BLaER1 treated with 17β-estradiol and CSF1 and Interleukin-3, amounts not matched to agents 10 nM and 100 nM (cell line): ENCODE measurements at regions not wholly inside any gene's neighbourhood (a gene's known extent, or its start where the extent isn't known, plus 50 kb on each side); places are given as distances from the start of the nearest gene placed in this dataset.

Experiments
- H3K27ac ChIP-seq, 11 experiments: shearing (Covaris generic); formaldehyde crosslinking; 2 replicates each; pipeline ENCODE4 v1.8.1; 2022
- H3K27me3 ChIP-seq, 11 experiments: shearing (Covaris generic); formaldehyde crosslinking; 2 replicates each; pipeline ENCODE4 v1.8.1; 2022
- H3K36me3 ChIP-seq, 11 experiments: shearing (Covaris generic); formaldehyde crosslinking; 2 replicates each; pipeline ENCODE4 v1.8.1; 2022
- H3K4me1 ChIP-seq, 10 experiments: shearing (Covaris generic); formaldehyde crosslinking; 2 replicates each; pipeline ENCODE4 v1.8.1; 2022
- H3K4me2 ChIP-seq, 11 experiments: shearing (Covaris generic); formaldehyde crosslinking; 2 replicates each; pipeline ENCODE4 v1.8.1; 2022
- H3K4me3 ChIP-seq, 10 experiments: shearing (Covaris generic); formaldehyde crosslinking; 2 replicates each; pipeline ENCODE4 v1.8.1; 2022
- H3K9ac ChIP-seq, 11 experiments: shearing (Covaris generic); formaldehyde crosslinking; 2 replicates each; pipeline ENCODE4 v1.8.1; 2022
- H3K9me3 ChIP-seq, 11 experiments: shearing (Covaris generic); formaldehyde crosslinking; replicated peaks in 1 of 11; 2 replicates each; pipeline ENCODE4 v1.8.1; 2022
- H4K20me1 ChIP-seq, 11 experiments: shearing (Covaris generic); formaldehyde crosslinking; 2 replicates each; pipeline ENCODE4 v1.8.1; 2022
- Cebpa-rat ChIP-seq, 11 experiments: shearing (Covaris generic); IDR thresholded peaks; 2 replicates each; pipeline ENCODE4 v1.8.1; 2022

GRCh38 chr9:126750941-126751725, 53.7 kb upstream of the ZBTB43 start:
- Histone ChIP-seq H4K20me1 (no peaks in the 10 kb centered on the region), H3K9me3 (peaks cover 0 to 9% (median 0%) of the 10 kb centered on the region in 11 experiments; a peak in 5 of 22 replicates), H3K4me2 (peak overlapping the region in 8 of 11 experiments; percentile 1 to 56 (median 24); a peak in 10 of 22 replicates), H3K27ac (no peak overlapping the region), H3K9ac (no peak overlapping the region), H3K27me3 (no peaks in the 10 kb centered on the region), H3K36me3 (no peaks in the 10 kb centered on the region), H3K4me3 (no peak overlapping the region), H3K4me1 (peaks cover 19 to 45% (median 37%) of the 10 kb centered on the region in 10 experiments)
- TF ChIP-seq Cebpa-rat (IDR thresholded peaks at IDR 0.05), result no peak

GRCh38 chr9:126752376-126752775, 52.5 kb upstream of the ZBTB43 start:
- Histone ChIP-seq H3K27me3 (no peaks in the 10 kb centered on the region), H3K9ac (no peak overlapping the region), H3K9me3 (peaks cover 0 to 9% (median 0%) of the 10 kb centered on the region in 11 experiments; a peak in 5 of 22 replicates), H3K36me3 (no peaks in the 10 kb centered on the region), H3K4me2 (no peak overlapping the region), H3K4me1 (peaks cover 6 to 32% (median 24%) of the 10 kb centered on the region in 10 experiments), H3K27ac (no peak overlapping the region), H3K4me3 (no peak overlapping the region), H4K20me1 (no peaks in the 10 kb centered on the region)
- TF ChIP-seq Cebpa-rat (IDR thresholded peaks at IDR 0.05), result no peak

GRCh38 chr9:126752881-126753670, 51.8 kb upstream of the ZBTB43 start:
- no peak for TF ChIP-seq Cebpa-rat (IDR thresholded peaks at IDR 0.05)

DNA sequence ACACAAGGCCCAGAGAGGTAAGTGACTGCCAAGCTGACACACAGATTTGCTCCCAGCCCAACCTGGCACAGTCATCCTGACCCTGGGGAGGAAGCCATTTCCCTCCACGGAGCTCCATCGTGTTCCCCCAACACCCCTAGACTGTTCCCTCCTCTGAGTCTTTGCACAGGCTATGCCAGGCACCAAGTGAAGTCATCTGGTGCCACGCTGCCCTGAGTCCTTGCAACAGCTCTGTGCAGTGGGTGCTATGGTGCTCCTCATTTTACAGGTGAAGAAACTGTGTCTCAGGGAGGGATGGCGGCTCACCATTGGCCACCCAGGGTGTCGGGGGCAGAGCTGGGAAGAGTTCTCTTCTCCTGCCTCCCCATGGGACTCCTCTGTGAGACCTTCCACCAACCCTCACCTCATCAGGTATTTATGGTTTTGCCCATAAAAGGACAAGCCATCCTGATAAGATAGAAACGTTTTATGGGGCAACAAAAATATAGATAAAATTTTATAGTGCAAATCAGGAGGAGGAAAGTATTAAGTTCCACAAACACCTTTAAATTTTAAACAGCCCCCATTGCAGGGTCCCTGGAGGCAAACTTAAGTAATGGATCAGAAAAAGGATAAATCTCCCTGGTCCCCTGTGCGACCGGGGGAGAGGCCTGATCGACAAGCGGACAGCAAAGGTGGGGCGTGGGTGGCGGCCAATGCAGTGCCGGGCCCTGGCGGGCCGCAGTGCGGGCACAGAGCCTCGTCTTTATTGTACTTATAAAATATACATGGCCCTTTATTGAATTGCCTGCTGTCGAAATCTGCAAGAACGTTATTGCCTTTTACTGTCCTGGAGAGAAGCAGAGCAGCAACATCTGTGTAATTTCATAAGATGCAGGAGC, 50.2 kb upstream of the ZBTB43 start:
- Histone ChIP-seq H3K27ac (no peak overlapping the region), H3K9ac (no peak overlapping the region), H3K4me2 (no peak overlapping the region), H3K27me3 (no peaks in the 10 kb centered on the region), H4K20me1 (no peaks in the 10 kb centered on the region), H3K36me3 (no peaks in the 10 kb centered on the region), H3K4me3 (no peak overlapping the region), H3K9me3 (no peaks in the 10 kb centered on the region), H3K4me1 (peaks cover 0 to 16% (median 10%) of the 10 kb centered on the region in 10 experiments; a peak in 14 of 20 replicates)
- no peak for TF ChIP-seq Cebpa-rat (IDR thresholded peaks at IDR 0.05)

More at GRCh38 chr9:126752881-126753670, 51.8 kb upstream of the ZBTB43 start:
- Histone ChIP-seq H3K9ac (no peak overlapping the region), H3K4me1 (peaks cover 0 to 26% (median 18%) of the 10 kb centered on the region in 10 experiments; a peak in 17 of 20 replicates), H4K20me1 (no peaks in the 10 kb centered on the region), H3K27ac (no peak overlapping the region), H3K4me3 (no peak overlapping the region), H3K4me2 (no peak overlapping the region), H3K27me3 (no peaks in the 10 kb centered on the region), H3K9me3 (peaks cover 0 to 9% (median 0%) of the 10 kb centered on the region in 11 experiments; a peak in 5 of 22 replicates), H3K36me3 (no peaks in the 10 kb centered on the region)
